BE2C (cell line): ENCODE measurements at regions not wholly inside any gene's neighbourhood (a gene's known extent, or its start where the extent isn't known, plus 50 kb on each side); places are given as distances from the start of the nearest gene placed in this dataset.

Experiments
- DNase-seq: peaks from one replicate; pipeline ENCODE4 v3.0.0-alpha.2; 2020
- H3K27me3 ChIP-seq: fragments of 250-450 bp; sonication (Bioruptor Pico); 2 replicates; pipeline ENCODE4 v1.5.1; 2020; ENCODE audit warnings: mild to moderate bottlenecking
- H3K36me3 ChIP-seq: fragments of 250-450 bp; sonication (Bioruptor Pico); 2 replicates; pipeline ENCODE4 v1.5.1; 2020; ENCODE audit warnings: mild to moderate bottlenecking
- H3K4me1 ChIP-seq: fragments of 250-450 bp; sonication (Bioruptor Pico); 2 replicates; pipeline ENCODE4 v1.5.1; 2020
- H3K4me3 ChIP-seq: 2 replicates; pipeline ENCODE4 v1.5.1; 2011; ENCODE audit warnings: low read depth, low read length
- H3K9me3 ChIP-seq: fragments of 250-450 bp; sonication (Bioruptor Pico); 2 replicates; pipeline ENCODE4 v1.5.1; 2020
- CTCF ChIP-seq: IDR thresholded peaks from 2 replicates; pipeline ENCODE4 v1.5.1; 2012; ENCODE audit warnings: mild to moderate bottlenecking, low read depth, low read length

DNA sequence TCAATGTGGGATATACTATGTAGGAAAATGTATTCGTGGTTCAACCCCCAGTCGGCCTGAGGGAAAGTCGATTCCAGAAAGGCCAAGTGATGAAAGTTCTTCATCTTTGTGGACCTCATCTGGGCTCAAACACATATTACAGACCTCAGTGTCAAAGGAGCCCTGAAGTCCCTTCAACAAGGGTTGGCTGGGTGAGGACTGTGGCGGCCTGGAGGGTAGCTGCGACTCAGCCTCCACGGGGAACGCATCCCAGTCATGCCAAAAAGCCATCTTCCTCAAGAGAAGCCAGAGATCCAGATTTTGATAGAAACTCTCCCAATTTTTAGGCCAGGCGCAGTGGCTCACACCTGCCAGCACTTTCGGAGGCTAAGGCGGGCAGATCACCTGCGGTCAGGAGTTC lies 158.6 kb upstream of the PTPN1 start:
- no peak for DNase-seq
- no peak overlapping the region for H3K4me3 ChIP-seq
- H3K4me1 ChIP-seq = peaks cover 4% of the 10 kb centered on the region; the same call in 1 of the 2 replicates
- no peaks in the 10 kb centered on the region for H3K9me3 ChIP-seq
- TF ChIP-seq CTCF = no peak
- H3K27me3 ChIP-seq = no peaks in the 10 kb centered on the region
- no peaks in the 10 kb centered on the region for H3K36me3 ChIP-seq

GRCh38 chr20:50353289-50353961 lies 156.8 kb upstream of the PTPN1 start:
- no peak for DNase-seq
- Histone ChIP-seq H3K9me3 (no peaks in the 10 kb centered on the region), H3K36me3 (no peaks in the 10 kb centered on the region), H3K4me1 (no peaks in the 10 kb centered on the region), H3K27me3 (no peaks in the 10 kb centered on the region), H3K4me3 (no peak overlapping the region)
- no peak for TF ChIP-seq CTCF

DNA sequence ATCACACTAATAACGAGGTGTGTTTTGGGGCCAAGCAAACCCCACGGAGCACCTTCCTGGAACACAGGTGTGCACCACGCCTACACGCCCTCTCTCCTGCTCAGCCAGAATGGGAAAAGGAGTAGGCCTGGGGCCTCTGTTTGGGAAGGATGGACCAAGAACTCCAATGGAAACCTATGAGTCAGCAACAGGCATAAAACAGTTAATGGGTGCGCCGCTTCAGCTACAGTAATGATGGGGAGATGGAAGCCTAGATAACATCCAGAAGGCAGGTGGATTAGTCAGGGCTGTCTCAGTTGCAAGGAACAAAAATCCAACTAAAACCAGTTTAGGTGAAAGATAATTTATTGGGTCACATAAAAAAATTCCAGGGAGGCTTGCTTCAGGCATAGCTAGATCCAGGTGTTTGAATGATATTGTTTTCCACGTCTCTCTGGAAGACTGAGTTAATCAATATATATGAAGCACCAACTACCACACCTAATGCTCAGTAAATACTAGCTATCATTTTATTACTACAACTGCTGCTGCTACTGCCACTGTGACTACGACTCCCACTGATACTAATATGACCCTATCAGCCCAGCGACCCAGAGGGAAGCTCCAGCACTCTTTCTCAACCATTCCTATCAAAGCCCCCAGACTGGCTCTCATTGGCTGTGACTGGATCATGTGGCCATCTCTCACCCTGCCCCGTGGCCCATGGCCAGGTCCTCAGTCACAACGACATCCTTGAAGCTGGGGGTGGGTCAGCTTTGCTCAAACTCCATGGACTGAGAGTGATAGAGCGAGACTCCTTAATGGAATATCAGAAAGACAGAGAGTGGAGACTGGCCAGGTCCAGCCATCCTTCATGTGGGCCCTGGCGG lies 155.2 kb upstream of the PTPN1 start:
- H3K4me1 ChIP-seq = no peaks in the 10 kb centered on the region

GRCh38 chr20:50355590-50356524 lies 154.3 kb upstream of the PTPN1 start:
- Histone ChIP-seq H3K4me1 (no peaks in the 10 kb centered on the region), H3K36me3 (no peaks in the 10 kb centered on the region), H3K4me3 (no peak overlapping the region), H3K9me3 (no peaks in the 10 kb centered on the region), H3K27me3 (no peaks in the 10 kb centered on the region)
- no peak for DNase-seq
- TF ChIP-seq CTCF = no peak

More for the DNA sequence above, 155.2 kb upstream of the PTPN1 start:
- TF ChIP-seq CTCF = no peak
- DNase-seq = no peak
- H3K9me3 ChIP-seq = no peaks in the 10 kb centered on the region
- no peaks in the 10 kb centered on the region for H3K27me3 ChIP-seq
- no peaks in the 10 kb centered on the region for H3K36me3 ChIP-seq
- H3K4me3 ChIP-seq = no peak overlapping the region

GRCh38 chr20:50356525-50356885 lies 153.7 kb upstream of the PTPN1 start:
- no peak for TF ChIP-seq CTCF
- Histone ChIP-seq H3K27me3 (no peaks in the 10 kb centered on the region), H3K36me3 (no peaks in the 10 kb centered on the region), H3K9me3 (no peaks in the 10 kb centered on the region), H3K4me3 (no peak overlapping the region), H3K4me1 (no peaks in the 10 kb centered on the region)
- DNase-seq = no peak
